Liver (tissue), 8 donors: ENCODE measurements at regions not wholly inside any gene's neighbourhood (a gene's known extent, or its start where the extent isn't known, plus 50 kb on each side); places are given as distances from the start of the nearest gene placed in this dataset.

ENCODE experiments used
- DNase-seq: peaks from one replicate; pipeline ENCODE4 v3.0.0-alpha.2; 2017; ENCODE audit warnings: low spot score
- H3K27ac ChIP-seq, 2 donors: one replicate each; pipeline ENCODE4 v1.7.0; 2013; ENCODE audit warnings: inconsistent platforms in 2 of 2, low read length in 2 of 2, control low read depth in 1 of 2, low read depth in 1 of 2, mild to moderate bottlenecking in 1 of 2
- H3K27me3 ChIP-seq, 4 donors: one replicate each; pipeline versions ENCODE4 v1.6.1 to v1.7.0; 2013; ENCODE audit warnings: low read length in 3 of 4, inconsistent platforms in 1 of 4, mild to moderate bottlenecking in 1 of 4, moderate library complexity in 1 of 4; ENCODE audit not compliant: control insufficient read depth in 4 of 4, insufficient read depth in 4 of 4
- H3K36me3 ChIP-seq, 4 donors: one replicate each; pipeline versions ENCODE4 v1.6.1 to v1.7.0; 2013; ENCODE audit warnings: low read length in 3 of 4, mild to moderate bottlenecking in 3 of 4, low read depth in 1 of 4, moderate library complexity in 1 of 4; ENCODE audit not compliant: control insufficient read depth in 4 of 4, insufficient read depth in 3 of 4
- H3K4me1 ChIP-seq, 4 donors: one replicate each; pipeline versions ENCODE4 v1.6.1 to v1.7.0; 2013; ENCODE audit warnings: low read length in 3 of 4, mild to moderate bottlenecking in 3 of 4, moderate library complexity in 1 of 4; ENCODE audit not compliant: control insufficient read depth in 4 of 4, insufficient read depth in 4 of 4
- H3K4me3 ChIP-seq, 3 donors: one replicate each; pipeline versions ENCODE4 v1.6.1 to v1.7.0; 2013; ENCODE audit warnings: low read length in 3 of 3, control low read depth in 1 of 3, low read depth in 1 of 3, mild to moderate bottlenecking in 1 of 3
- H3K9ac ChIP-seq, 2 donors: one replicate each; pipeline ENCODE4 v1.7.0; 2013; ENCODE audit warnings: low read length in 2 of 2, mild to moderate bottlenecking in 2 of 2, moderate library complexity in 2 of 2, control low read depth in 1 of 2, low read depth in 1 of 2
- H3K9me3 ChIP-seq, 4 donors: one replicate each; pipeline versions ENCODE4 v1.6.1 to v1.7.0; 2013; ENCODE audit warnings: low read length in 3 of 4; ENCODE audit not compliant: control insufficient read depth in 4 of 4
- ATF3 ChIP-seq: IDR thresholded peaks from 2 replicates; pipeline ENCODE4 v1.6.1; 2016; ENCODE audit warnings: antibody characterized with exemption
- EGR1 ChIP-seq, 2 donors: IDR thresholded peaks; 2 replicates each; pipeline ENCODE4 v1.6.1; 2016 to 2018; ENCODE audit warnings: antibody characterized with exemption in 2 of 2, low read depth in 2 of 2
- FOXA1 ChIP-seq: IDR thresholded peaks from 2 replicates; pipeline ENCODE4 v1.6.1; 2016; ENCODE audit warnings: antibody characterized with exemption
- FOXA2 ChIP-seq: IDR thresholded peaks from 2 replicates; pipeline ENCODE4 v1.6.1; 2016; ENCODE audit warnings: antibody characterized with exemption
- GABPA ChIP-seq, 2 donors: IDR thresholded peaks in 1 of 2; conservative IDR thresholded peaks in 1 of 2; 2 replicates each; pipeline ENCODE4 v1.6.1; 2016; ENCODE audit warnings: antibody characterized with exemption in 2 of 2, mild to moderate bottlenecking in 1 of 2, moderate library complexity in 1 of 2
- HNF4A ChIP-seq, 2 donors: conservative IDR thresholded peaks; 2 replicates each; pipeline ENCODE4 v1.6.1; 2016; ENCODE audit warnings: antibody characterized with exemption in 2 of 2, mild to moderate bottlenecking in 2 of 2
- HNF4G ChIP-seq: IDR thresholded peaks from 2 replicates; pipeline ENCODE4 v1.6.1; 2016; ENCODE audit warnings: antibody characterized with exemption
- JUND ChIP-seq, 2 donors: IDR thresholded peaks; 2 replicates each; pipeline ENCODE4 v1.6.1; 2016; ENCODE audit warnings: antibody characterized with exemption in 2 of 2
- MAX ChIP-seq: IDR thresholded peaks from 2 replicates; pipeline ENCODE4 v1.6.1; 2016; ENCODE audit warnings: antibody characterized with exemption
- NR2F2 ChIP-seq: IDR thresholded peaks from 2 replicates; pipeline ENCODE4 v1.6.1; 2016; ENCODE audit warnings: antibody characterized with exemption
- RAD21 ChIP-seq, 2 donors: IDR thresholded peaks; 2 replicates each; pipeline ENCODE4 v1.6.1; 2016; ENCODE audit warnings: antibody characterized with exemption in 2 of 2, mild to moderate bottlenecking in 2 of 2
- RXRA ChIP-seq, 2 donors: IDR thresholded peaks; 2 replicates each; pipeline ENCODE4 v1.6.1; 2017 to 2018; ENCODE audit warnings: antibody characterized with exemption in 2 of 2, mild to moderate bottlenecking in 1 of 2
- SP1 ChIP-seq: IDR thresholded peaks from 2 replicates; pipeline ENCODE4 v1.6.1; 2018; ENCODE audit warnings: antibody characterized with exemption, mild to moderate bottlenecking
- TAF1 ChIP-seq: conservative IDR thresholded peaks from 2 replicates; pipeline ENCODE4 v1.6.1; 2016; ENCODE audit warnings: antibody characterized with exemption, mild to moderate bottlenecking
- YY1 ChIP-seq: IDR thresholded peaks from 2 replicates; pipeline ENCODE4 v1.6.1; 2016; ENCODE audit warnings: antibody characterized with exemption, mild to moderate bottlenecking
- WGBS: extraction: QIAGEN DNeasy Blood & Tissue Kit; methylation state at CpG from one replicate; pipeline ENCODE4 v1.1.7; 2013; 5-methylcytosine and 5-hydroxymethylcytosine counted together
- TF ChIP-seq, protein P1 (sequence below): IDR thresholded peaks from 2 replicates; pipeline ENCODE4 v1.6.1; 2016; ENCODE audit warnings: antibody characterized with exemption
- TF ChIP-seq, protein P2 (sequence below): fragments of 150-350 bp; IDR thresholded peaks from 2 replicates; pipeline ENCODE4 v1.5.1; 2017; ENCODE audit warnings: improper control_type of control experiment, low read depth, low read length; ENCODE audit not compliant: missing input control
- TF ChIP-seq, protein P3 (sequence below): IDR thresholded peaks from 2 replicates; pipeline ENCODE4 v1.6.1; 2016; ENCODE audit warnings: antibody characterized with exemption, mild to moderate bottlenecking
- donor health status: healthy.
- donor health status: healthy.
- donor health status: healthy.
- donor health status: healthy.
- donor health status: healthy.

DNA sequence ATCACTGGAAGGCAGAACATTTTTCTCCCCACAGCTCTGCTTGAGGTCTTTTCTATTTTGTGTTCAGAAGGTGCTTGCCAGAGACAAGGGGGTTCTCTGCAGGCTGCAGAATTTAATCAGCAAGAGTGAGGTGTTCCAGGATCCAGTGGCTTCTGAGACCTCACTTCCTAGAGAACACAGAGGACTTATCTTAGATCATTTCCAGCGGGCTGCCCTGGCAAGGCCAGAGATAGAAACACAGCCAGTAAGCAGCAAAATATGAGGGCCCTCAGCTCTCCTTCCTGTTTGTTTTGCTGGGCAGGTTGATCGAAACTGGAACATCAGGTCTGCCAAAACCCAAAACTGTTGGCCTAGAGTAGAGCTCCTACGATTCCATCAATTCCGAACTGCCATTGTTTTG lies 187.3 kb downstream of the DIRAS2 start (continued):
- TF ChIP-seq, protein P1, sequence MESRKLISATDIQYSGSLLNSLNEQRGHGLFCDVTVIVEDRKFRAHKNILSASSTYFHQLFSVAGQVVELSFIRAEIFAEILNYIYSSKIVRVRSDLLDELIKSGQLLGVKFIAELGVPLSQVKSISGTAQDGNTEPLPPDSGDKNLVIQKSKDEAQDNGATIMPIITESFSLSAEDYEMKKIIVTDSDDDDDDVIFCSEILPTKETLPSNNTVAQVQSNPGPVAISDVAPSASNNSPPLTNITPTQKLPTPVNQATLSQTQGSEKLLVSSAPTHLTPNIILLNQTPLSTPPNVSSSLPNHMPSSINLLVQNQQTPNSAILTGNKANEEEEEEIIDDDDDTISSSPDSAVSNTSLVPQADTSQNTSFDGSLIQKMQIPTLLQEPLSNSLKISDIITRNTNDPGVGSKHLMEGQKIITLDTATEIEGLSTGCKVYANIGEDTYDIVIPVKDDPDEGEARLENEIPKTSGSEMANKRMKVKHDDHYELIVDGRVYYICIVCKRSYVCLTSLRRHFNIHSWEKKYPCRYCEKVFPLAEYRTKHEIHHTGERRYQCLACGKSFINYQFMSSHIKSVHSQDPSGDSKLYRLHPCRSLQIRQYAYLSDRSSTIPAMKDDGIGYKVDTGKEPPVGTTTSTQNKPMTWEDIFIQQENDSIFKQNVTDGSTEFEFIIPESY = no peak
- no peak for TF ChIP-seq EGR1 (IDR thresholded peaks at IDR 0.05; ENCODE audit: low read depth in 2 of 2)
- TF ChIP-seq RXRA (IDR thresholded peaks at IDR 0.05) = no peak
- TF ChIP-seq FOXA2 = no peak
- TF ChIP-seq SP1 = no peak
- TF ChIP-seq TAF1 = no peak
- TF ChIP-seq FOXA1 = no peak
- TF ChIP-seq MAX = no peak

DNA sequence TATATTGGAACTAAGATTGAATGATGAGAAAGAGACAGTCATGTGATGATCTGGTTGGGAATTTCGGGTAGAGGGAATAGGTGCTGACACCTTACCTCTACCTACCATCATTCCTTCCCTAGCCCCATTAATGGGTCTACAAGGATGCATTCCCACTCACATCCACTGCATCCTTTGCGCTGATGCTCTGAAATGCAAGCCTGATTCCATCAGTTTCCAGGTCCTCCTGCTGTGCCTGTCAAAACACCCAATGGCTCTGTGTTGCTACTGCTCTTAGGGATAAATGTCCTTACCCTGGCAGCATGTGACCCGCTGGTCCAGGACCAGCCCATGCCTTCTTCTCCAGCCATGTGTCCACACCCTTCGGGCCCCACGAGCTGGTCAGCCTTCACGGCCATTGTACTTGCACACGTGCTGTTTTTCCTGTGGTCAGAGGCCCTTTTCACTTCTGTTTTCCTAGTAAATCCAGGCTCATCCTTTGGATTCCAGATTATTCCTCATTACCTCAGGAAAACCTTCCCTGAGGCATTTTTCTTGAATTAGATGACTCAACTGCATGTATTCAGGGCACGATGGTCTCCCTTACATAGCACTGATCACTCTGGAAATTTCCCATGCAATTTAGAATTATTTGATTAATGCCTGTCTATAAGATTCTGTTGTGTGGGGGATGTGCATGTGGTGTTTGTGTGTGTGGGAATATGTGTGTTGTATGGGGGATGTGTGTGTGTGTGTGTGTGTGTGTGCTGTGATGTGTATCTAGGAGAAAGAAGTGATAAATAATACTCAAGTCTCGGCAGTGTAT lies 185.0 kb downstream of the DIRAS2 start:
- no peak for DNase-seq
- no peak overlapping the region for H3K9ac ChIP-seq
- no peaks in the 10 kb centered on the region for H3K36me3 ChIP-seq
- H3K27me3 ChIP-seq = peaks cover 0 to 3% (median 0%) of the 10 kb centered on the region in 4 donors
- H3K4me1 ChIP-seq = no peaks in the 10 kb centered on the region
- TF ChIP-seq SP1 = no peak
- no peak for TF ChIP-seq HNF4A (conservative IDR thresholded peaks at IDR 0.05)
- TF ChIP-seq GABPA (IDR thresholded peaks at IDR 0.05 in 1 of 2, conservative IDR thresholded peaks at IDR 0.05 in 1 of 2) = no peak
- 87% methylated on average over 9 of the region's 9 CpGs for WGBS
- H3K4me3 ChIP-seq = no peak overlapping the region
- no peak overlapping the region for H3K27ac ChIP-seq
- peaks cover 0 to 6% (median 0%) of the 10 kb centered on the region in 4 donors for H3K9me3 ChIP-seq

- 66% methylated on average over 4 of the region's 4 CpGs for WGBS
- Histone ChIP-seq H3K4me1 (no peaks in the 10 kb centered on the region), H3K27me3 (peaks cover 0 to 3% (median 1%) of the 10 kb centered on the region in 4 donors), H3K27ac (no peak overlapping the region), H3K9ac (no peak overlapping the region), H3K9me3 (no peaks in the 10 kb centered on the region), H3K4me3 (no peak overlapping the region), H3K36me3 (no peaks in the 10 kb centered on the region)
- TF ChIP-seq MAX (peak; percentile 44), YY1 (peak; percentile 23), JUND (IDR thresholded peaks at IDR 0.05) (peak in 1 of 2 donors; percentile 15), RXRA (IDR thresholded peaks at IDR 0.05) (peak; percentile 57 to 66), ATF3 (no peak), HNF4G (peak; percentile 95), HNF4A (conservative IDR thresholded peaks at IDR 0.05) (peak; percentile 95), GABPA (IDR thresholded peaks at IDR 0.05 in 1 of 2, conservative IDR thresholded peaks at IDR 0.05 in 1 of 2) (peak in 1 of 2 donors; percentile 49), FOXA2 (no peak), NR2F2 (no peak), FOXA1 (no peak), EGR1 (IDR thresholded peaks at IDR 0.05; ENCODE audit: low read depth in 2 of 2) (peak in 1 of 2 donors; percentile 26), SP1 (peak; percentile 65), RAD21 (IDR thresholded peaks at IDR 0.05) (peak; percentile 81 to 86), TAF1 (no peak)
- TF ChIP-seq, protein P2, sequence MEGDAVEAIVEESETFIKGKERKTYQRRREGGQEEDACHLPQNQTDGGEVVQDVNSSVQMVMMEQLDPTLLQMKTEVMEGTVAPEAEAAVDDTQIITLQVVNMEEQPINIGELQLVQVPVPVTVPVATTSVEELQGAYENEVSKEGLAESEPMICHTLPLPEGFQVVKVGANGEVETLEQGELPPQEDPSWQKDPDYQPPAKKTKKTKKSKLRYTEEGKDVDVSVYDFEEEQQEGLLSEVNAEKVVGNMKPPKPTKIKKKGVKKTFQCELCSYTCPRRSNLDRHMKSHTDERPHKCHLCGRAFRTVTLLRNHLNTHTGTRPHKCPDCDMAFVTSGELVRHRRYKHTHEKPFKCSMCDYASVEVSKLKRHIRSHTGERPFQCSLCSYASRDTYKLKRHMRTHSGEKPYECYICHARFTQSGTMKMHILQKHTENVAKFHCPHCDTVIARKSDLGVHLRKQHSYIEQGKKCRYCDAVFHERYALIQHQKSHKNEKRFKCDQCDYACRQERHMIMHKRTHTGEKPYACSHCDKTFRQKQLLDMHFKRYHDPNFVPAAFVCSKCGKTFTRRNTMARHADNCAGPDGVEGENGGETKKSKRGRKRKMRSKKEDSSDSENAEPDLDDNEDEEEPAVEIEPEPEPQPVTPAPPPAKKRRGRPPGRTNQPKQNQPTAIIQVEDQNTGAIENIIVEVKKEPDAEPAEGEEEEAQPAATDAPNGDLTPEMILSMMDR = peak; percentile 52
- TF ChIP-seq, protein P3, sequence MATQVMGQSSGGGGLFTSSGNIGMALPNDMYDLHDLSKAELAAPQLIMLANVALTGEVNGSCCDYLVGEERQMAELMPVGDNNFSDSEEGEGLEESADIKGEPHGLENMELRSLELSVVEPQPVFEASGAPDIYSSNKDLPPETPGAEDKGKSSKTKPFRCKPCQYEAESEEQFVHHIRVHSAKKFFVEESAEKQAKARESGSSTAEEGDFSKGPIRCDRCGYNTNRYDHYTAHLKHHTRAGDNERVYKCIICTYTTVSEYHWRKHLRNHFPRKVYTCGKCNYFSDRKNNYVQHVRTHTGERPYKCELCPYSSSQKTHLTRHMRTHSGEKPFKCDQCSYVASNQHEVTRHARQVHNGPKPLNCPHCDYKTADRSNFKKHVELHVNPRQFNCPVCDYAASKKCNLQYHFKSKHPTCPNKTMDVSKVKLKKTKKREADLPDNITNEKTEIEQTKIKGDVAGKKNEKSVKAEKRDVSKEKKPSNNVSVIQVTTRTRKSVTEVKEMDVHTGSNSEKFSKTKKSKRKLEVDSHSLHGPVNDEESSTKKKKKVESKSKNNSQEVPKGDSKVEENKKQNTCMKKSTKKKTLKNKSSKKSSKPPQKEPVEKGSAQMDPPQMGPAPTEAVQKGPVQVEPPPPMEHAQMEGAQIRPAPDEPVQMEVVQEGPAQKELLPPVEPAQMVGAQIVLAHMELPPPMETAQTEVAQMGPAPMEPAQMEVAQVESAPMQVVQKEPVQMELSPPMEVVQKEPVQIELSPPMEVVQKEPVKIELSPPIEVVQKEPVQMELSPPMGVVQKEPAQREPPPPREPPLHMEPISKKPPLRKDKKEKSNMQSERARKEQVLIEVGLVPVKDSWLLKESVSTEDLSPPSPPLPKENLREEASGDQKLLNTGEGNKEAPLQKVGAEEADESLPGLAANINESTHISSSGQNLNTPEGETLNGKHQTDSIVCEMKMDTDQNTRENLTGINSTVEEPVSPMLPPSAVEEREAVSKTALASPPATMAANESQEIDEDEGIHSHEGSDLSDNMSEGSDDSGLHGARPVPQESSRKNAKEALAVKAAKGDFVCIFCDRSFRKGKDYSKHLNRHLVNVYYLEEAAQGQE = no peak
- TF ChIP-seq, protein P1 = no peak
- DNase-seq = peak; percentile 35
Observed at GRCh38 chr9:90458485-90458884, 184.1 kb downstream of the DIRAS2 start.
